Germinal center (tissue), 1 donor: ENCODE measurements at regions not wholly inside any gene's neighbourhood (a gene's known extent, or its start where the extent isn't known, plus 50 kb on each side); places are given as distances from the start of the nearest gene placed in this dataset.
"Not testable (repeated sequence)": the region's sequence is repeated elsewhere in the genome, so short reads cannot be mapped to it uniquely, and the experiment has no call there.

Experiments
- DNase-seq: peaks from one replicate; pipeline ENCODE4 v3.0.0; 2012; ENCODE audit warnings: mixed read lengths, low spot score

GRCh38 chr18:72986103-72986502 is 118.3 kb upstream of the NETO1 start:
- no peak for DNase-seq

- DNase-seq, result no peak
Observed at GRCh38 chr18:72985686-72986085, 117.9 kb upstream of the NETO1 start.

GRCh38 chr18:72984290-72984689 is 116.5 kb upstream of the NETO1 start:
- no peak for DNase-seq

- no peak for DNase-seq
Observed at GRCh38 chr18:72973841-72974240, 106.1 kb upstream of the NETO1 start.

GRCh38 chr18:72965616-72966015 is 97.8 kb upstream of the NETO1 start:
- no peak for DNase-seq

DNA sequence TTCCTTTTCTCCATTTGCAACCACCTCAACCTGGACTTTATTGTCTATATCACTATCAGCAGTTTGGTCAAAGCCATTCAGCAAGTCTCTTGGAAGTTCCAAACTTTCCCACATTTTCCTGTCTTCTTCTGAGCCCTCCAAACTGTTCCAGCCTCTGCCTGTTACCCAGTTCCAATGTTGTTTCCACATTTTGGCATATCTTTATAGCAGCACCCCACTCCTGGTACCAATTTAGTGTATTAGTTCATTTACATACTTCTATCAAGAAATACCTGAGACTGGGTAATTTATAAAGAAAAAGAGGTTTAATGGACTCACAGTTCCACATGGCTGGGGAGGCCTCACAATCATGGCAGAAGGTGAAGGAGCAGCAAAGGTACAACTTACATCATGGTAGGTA is 90.4 kb upstream of the NETO1 start:
- DNase-seq, result not testable (repeated sequence)

DNA sequence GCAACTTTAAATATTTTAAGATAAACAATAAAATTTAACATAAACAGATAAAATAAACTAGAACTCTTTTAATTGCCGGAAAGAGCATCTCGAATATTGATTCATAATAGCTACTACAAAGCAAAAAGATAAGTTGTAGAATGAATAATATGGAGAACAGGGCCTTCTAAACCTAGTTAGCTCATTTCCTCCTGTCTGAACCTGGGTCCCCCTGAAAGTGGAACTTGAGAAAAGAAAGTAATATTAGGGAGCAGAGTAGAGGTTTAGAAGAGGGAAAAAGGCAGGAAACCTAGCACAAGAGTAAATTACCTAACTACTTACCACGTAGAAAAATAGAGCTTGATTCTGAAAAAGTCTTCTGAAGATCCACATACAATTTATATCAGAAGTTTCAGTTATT is 80.7 kb upstream of the NETO1 start:
- DNase-seq, result no peak

DNA sequence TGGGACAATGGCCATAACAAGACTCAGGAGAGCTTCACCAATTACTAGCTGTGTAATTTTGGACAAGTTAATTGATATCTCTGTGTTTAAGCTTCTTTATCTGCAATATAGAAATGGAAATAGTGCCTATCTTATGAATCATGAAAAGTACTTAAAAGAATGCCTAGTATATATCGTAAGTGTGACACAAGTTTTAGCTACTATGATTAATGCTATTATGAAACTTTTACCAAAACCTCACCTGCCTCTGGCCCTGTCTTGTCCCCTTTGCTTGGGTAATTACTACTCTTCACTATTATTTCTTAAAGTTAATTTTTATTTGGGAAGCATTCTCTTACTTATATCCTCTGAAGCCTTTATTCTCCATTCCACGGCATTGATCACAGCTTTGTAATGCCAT is 75.0 kb upstream of the NETO1 start:
- DNase-seq, result no peak

- no peak for DNase-seq
Observed at GRCh38 chr18:72940986-72941385, 73.2 kb upstream of the NETO1 start.

GRCh38 chr18:72940509-72940908 is 72.7 kb upstream of the NETO1 start:
- no peak for DNase-seq

GRCh38 chr18:72935744-72936143 is 68.0 kb upstream of the NETO1 start:
- no peak for DNase-seq

- no peak for DNase-seq
Observed at GRCh38 chr18:72922895-72923294, 55.1 kb upstream of the NETO1 start.
